WERI-Rb-1 (cell line): ENCODE measurements at regions not wholly inside any gene's neighbourhood (a gene's known extent, or its start where the extent isn't known, plus 50 kb on each side); places are given as distances from the start of the nearest gene placed in this dataset.
A peak's percentile ranks its signal among the peaks of the same experiment; 100 is the strongest.
"Not testable (repeated sequence)": the region's sequence is repeated elsewhere in the genome, so short reads cannot be mapped to it uniquely, and the experiment has no call there.

Experiments used
- DNase-seq: peaks from one replicate; pipeline ENCODE4 v3.0.0-alpha.2; 2020
- H3K27ac ChIP-seq: fragments of 250-450 bp; sonication (Bioruptor Pico); 2 replicates; pipeline ENCODE4 v1.5.1; 2020; ENCODE audit warnings: mild to moderate bottlenecking, moderate library complexity
- H3K27me3 ChIP-seq: fragments of 250-450 bp; sonication (Bioruptor Pico); 2 replicates; pipeline ENCODE4 v1.5.1; 2021; ENCODE audit warnings: mild to moderate bottlenecking, low read depth, moderate library complexity; ENCODE audit not compliant: insufficient read depth, severe bottlenecking
- H3K36me3 ChIP-seq: fragments of 250-450 bp; sonication (Bioruptor Pico); 2 replicates; pipeline ENCODE4 v1.5.1; 2020; ENCODE audit warnings: mild to moderate bottlenecking, moderate library complexity
- H3K4me3 ChIP-seq: 2 replicates; pipeline ENCODE4 v1.5.1; 2011; ENCODE audit warnings: low read depth, mild to moderate bottlenecking, control low read depth, low read length
- H3K9me3 ChIP-seq: fragments of 250-450 bp; sonication (Bioruptor Pico); 2 replicates; pipeline ENCODE4 v1.5.1; 2021; ENCODE audit warnings: mild to moderate bottlenecking, moderate library complexity; ENCODE audit not compliant: severe bottlenecking
- TF ChIP-seq, protein P1 (sequence below): IDR thresholded peaks from 2 replicates; pipeline ENCODE4 v1.5.1; 2011; ENCODE audit warnings: low read depth, mild to moderate bottlenecking, control low read depth, inconsistent platforms, low read length

DNA sequence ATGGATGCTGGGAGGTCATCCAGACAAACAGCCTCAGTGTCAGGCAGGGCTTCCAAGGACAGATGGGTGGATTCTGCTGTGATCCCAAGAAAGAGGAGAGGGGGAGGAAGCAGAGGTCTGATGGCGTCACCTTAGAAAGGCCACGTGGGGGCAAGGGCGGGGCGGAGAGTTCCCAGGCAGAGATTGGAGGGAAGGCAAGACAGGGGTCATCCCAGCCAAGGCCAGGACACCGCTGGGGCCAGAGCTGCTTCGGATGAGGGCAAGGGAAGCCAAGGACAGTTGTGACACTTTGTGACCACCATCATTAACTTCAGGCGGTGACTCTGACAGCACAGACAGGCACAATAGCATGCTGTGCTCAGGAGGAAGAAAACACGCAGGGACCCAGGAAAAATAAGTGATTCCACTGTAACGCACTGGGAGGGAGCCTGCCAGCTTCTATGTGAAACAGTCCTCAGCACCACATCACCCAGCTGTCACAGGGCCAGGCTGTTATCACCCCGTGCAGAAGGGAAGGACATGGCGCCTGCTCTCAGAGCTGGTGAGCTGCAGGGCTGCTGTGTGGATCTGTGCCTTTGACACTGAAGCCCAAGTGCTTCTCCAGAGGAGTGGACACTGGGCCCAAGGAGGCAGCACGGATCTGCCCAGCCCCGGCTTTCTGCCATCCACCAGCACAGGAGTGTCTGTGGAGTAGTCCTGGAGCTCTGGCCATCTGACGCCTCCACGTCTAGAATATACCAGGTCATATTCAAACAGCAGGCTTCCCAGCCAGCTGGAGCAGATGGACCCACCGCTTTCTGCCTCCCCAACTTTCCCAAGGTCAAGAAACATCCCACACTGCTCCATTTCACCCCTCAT, 204.1 kb downstream of the NDUFA10 start:
- Histone ChIP-seq H3K4me3 (no peak overlapping the region), H3K27ac (no peak overlapping the region), H3K36me3 (no peaks in the 10 kb centered on the region), H3K27me3 (no peaks in the 10 kb centered on the region), H3K9me3 (no peaks in the 10 kb centered on the region)
- TF ChIP-seq, protein P1, sequence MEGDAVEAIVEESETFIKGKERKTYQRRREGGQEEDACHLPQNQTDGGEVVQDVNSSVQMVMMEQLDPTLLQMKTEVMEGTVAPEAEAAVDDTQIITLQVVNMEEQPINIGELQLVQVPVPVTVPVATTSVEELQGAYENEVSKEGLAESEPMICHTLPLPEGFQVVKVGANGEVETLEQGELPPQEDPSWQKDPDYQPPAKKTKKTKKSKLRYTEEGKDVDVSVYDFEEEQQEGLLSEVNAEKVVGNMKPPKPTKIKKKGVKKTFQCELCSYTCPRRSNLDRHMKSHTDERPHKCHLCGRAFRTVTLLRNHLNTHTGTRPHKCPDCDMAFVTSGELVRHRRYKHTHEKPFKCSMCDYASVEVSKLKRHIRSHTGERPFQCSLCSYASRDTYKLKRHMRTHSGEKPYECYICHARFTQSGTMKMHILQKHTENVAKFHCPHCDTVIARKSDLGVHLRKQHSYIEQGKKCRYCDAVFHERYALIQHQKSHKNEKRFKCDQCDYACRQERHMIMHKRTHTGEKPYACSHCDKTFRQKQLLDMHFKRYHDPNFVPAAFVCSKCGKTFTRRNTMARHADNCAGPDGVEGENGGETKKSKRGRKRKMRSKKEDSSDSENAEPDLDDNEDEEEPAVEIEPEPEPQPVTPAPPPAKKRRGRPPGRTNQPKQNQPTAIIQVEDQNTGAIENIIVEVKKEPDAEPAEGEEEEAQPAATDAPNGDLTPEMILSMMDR, result no peak
- peak; percentile 71 for DNase-seq

DNA sequence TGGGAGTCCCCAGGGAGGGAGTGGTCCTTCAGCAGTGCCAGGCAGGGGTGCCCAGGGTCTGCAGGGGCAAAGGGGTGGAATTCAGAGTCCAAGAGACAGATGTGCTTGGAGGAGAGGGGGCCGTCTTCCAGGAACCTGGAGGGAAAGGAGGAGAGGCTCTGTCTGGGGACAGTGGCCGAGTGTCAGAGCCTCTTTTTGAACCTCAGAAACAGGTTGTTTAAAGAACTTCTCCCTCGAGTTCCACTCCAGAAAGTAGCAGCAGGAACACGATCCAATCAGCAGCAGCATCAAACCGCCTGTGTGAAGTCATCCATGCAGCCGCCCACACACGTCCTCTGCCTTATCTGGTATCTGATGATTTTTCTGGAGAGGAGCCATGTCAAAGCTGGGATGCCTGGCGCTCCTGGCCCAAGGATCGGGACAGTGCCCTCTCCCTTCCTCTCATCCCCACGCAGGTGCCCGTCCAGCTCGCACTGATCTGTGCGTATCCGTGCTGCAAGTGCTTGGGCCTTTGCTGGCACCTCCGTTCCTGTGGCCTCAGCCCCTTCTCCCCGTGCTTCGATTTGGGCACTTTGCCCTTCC, 205.1 kb downstream of the NDUFA10 start:
- no peak for DNase-seq
- no peaks in the 10 kb centered on the region for H3K36me3 ChIP-seq
- no peaks in the 10 kb centered on the region for H3K9me3 ChIP-seq
- TF ChIP-seq, protein P1, result no peak
- H3K27ac ChIP-seq, result no peak overlapping the region
- no peaks in the 10 kb centered on the region for H3K27me3 ChIP-seq
- no peak overlapping the region for H3K4me3 ChIP-seq

DNA sequence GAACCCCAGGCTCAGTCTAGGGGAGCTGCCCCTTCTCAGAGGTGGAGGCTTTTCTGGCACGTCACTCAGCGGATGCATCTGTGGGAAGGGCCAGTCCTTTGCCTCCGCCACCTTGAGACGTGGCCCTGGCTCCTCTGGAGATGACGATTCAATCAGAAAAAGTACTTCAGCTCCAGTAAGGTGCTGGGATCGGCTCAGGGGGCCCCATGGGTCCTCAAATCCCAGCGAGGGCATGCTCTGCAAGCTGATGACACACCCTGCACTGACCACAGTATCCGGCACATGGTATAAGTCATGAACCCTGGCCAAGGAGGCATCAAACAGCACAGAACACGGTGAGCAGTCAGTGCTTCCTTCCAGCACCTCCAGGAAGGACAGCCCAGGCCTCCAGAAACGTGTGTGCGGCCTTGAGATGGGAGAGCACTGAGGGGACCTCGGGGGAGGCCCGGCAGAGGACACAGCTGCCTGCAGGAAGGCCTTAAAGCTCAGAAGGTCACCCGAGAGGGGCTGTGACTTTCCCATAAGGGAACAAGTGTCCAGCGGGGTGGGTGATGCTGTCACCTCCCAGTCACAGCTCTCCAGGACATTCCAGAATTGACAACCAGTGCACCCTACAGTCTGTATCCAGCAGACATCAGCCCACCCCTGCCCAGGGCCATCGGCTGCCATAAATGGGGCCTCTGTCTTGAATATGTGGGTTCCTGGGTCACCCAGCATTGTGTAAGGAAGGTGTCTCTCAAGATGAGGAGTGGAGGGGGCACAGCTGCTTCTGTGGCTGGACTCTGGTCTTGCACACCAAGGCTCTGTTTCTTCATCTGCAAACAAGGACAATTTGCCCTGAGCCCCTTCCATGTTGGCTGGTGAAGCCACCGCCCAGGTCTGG, 205.8 kb downstream of the NDUFA10 start:
- Histone ChIP-seq H3K4me3 (no peak overlapping the region), H3K27me3 (no peaks in the 10 kb centered on the region), H3K36me3 (no peaks in the 10 kb centered on the region), H3K9me3 (no peaks in the 10 kb centered on the region), H3K27ac (no peak overlapping the region)
- TF ChIP-seq, protein P1, result no peak
- no peak for DNase-seq

DNA sequence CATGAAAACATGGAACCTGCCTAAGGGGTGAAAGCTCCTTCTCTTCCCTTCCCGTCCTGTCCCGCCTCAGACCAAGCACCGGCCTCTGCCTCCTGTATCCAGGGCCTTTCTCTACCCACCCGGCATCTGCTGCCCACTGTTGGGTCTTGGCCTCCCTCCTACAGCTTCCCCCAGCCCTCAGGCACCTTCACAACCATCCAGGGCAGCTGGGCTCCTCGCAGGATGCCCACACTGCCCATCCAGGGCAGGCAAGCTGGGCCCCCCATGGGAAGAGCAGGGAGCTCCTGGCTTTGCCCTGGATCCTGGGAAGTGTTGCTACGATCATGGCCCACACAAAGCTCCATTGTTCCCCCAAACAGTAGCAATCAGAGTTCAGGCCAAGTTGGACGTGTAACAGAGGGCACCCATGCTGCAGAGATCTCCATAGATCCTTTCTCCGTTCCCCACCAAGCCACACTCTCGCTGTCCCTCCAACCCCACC, 206.6 kb downstream of the NDUFA10 start:
- Histone ChIP-seq H3K9me3 (no peaks in the 10 kb centered on the region), H3K4me3 (no peak overlapping the region), H3K27me3 (no peaks in the 10 kb centered on the region), H3K27ac (no peak overlapping the region), H3K36me3 (no peaks in the 10 kb centered on the region)
- TF ChIP-seq, protein P1, result no peak
- no peak for DNase-seq

DNA sequence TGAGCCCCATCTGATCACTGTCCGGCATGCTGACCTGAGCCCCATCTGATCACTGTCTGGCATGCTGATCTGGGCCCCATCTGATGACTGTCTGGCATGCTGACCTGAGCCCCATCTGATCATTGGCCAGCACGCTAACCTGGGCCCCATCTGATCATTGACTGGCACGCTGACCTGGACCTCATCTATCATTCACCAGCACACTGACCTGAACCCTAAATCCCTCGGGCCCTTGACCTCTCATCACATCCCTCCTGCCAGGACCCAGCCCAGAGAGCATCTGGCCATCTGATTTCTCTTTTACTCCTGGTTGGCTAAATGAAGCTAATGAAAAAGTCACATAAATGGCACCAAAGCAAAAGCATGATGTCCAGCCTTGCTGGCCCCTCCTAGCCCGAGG, 207.1 kb downstream of the NDUFA10 start:
- Histone ChIP-seq H3K36me3 (no peaks in the 10 kb centered on the region), H3K27ac (no peak overlapping the region), H3K4me3 (no peak overlapping the region), H3K27me3 (no peaks in the 10 kb centered on the region), H3K9me3 (no peaks in the 10 kb centered on the region)
- no peak for DNase-seq
- TF ChIP-seq, protein P1, result no peak

DNA sequence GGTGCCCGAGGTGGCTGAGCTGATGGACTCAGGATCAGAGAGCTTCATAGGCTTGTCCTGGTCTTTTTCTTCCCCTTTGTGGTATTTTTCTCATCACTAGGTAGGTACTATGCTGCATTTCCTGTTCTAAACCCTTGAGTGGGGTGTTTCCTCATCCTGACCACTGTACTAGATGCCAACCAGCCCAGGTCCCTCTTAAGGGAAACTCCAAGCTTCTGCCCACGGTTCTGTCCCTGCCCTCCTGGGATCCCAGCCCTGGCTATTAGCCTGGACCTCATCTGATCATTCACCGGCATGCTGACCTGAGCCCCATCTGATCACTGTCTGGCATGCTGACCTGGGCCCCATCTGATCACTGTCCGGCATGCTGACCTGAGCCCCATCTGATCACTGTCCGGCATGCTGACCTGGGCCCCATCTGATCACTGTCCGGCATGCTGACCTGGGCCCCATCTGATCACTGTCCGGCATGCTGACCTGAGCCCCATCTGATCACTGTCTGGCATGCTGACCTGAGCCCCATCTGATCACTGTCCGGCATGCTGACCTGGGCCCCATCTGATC, 207.6 kb downstream of the NDUFA10 start:
- H3K27ac ChIP-seq, H3K27me3 ChIP-seq, H3K4me3 ChIP-seq, DNase-seq, H3K9me3 ChIP-seq, H3K36me3 ChIP-seq: not testable (repeated sequence)
